ENCODE measurements at regions not wholly inside any gene's neighbourhood (a gene's known extent, or its start where the extent isn't known, plus 50 kb on each side); places are given as distances from the start of the nearest gene placed in this dataset.

DNA sequence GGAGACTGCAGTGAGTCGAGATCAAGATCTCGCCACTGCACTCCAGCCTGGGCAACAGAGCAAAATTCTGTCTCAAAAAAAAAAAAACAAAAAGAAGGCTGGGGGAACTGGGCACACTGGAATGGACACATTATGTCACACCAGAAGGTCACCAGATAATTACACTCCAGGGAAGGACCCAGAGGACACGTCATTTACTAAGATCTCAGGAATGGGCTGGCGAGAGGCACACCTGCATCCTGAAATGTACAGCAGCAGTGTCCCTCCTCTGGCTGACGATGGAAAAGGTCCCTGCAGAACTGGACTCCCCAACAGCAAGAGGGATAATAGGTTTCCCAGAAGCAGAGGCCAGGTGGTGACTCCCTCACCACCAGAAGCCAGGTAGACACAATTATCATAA is 243.5 kb downstream of the BCL11B start:
- Histone ChIP-seq H3K14ac (replicated peaks; ENCODE audit: low read depth, low read length) (no peak overlapping the region), H2BK15ac (ENCODE audit: low read depth, low read length) (no peak overlapping the region), H2BK120ac (ENCODE audit: low read depth, low read length) (no peak overlapping the region), H2BK20ac (ENCODE audit: low read depth, low read length) (no peak overlapping the region), H3K18ac (ENCODE audit: low read depth, low read length) (no peak overlapping the region), H3K4me2 (ENCODE audit: low read depth, low read length) (no peak overlapping the region), H4K20me1 (ENCODE audit: insufficient read depth, low read length) (no peaks in the 10 kb centered on the region), H3K56ac (ENCODE audit: extremely low read depth, insufficient read depth, low read length) (no peak overlapping the region), H3K9me3 (ENCODE audit: control insufficient read depth, insufficient read depth, low read length) (peaks cover 45% of the 10 kb centered on the region), H3K9ac (ENCODE audit: low read depth, low read length) (no peak overlapping the region), H4K5ac (ENCODE audit: low read depth, low read length) (no peak overlapping the region), H2BK5ac (ENCODE audit: low read depth, low read length, poor library complexity, severe bottlenecking) (no peak overlapping the region), H2AK5ac (ENCODE audit: low read depth, low read length) (no peak overlapping the region), H4K91ac (ENCODE audit: insufficient read depth, low read depth, low read length) (no peak overlapping the region), H3K4me3 (ENCODE audit: insufficient read depth, low read depth, low read length) (no peak overlapping the region), H2AK9ac (replicated peaks; ENCODE audit: low read depth, low read length, poor library complexity) (peak overlapping the region; percentile 65), H2AFZ (replicated peaks; ENCODE audit: low read length, poor library complexity) (no peak overlapping the region), H3K79me1 (ENCODE audit: low read depth in 1 of 2, low read length in 2 of 2) (no peaks in the 10 kb centered on the region), H3K27me3 (ENCODE audit: control insufficient read depth, insufficient read depth, low read length) (no peaks in the 10 kb centered on the region), H3K23ac (ENCODE audit: low read depth, low read length) (no peak overlapping the region), H3K27ac (ENCODE audit: insufficient read depth, low read length) (no peak overlapping the region), H3K9me1 (ENCODE audit: insufficient read depth, low read length) (no peaks in the 10 kb centered on the region), H3K36me3 (ENCODE audit: control insufficient read depth, insufficient read depth, low read length) (no peaks in the 10 kb centered on the region), H4K8ac (ENCODE audit: low read depth in 2 of 2, low read length in 2 of 2) (no peak overlapping the region), H3K4me1 (ENCODE audit: control insufficient read depth, insufficient read depth, low read length) (no peaks in the 10 kb centered on the region), H3K4ac (ENCODE audit: low read depth, low read length) (no peak overlapping the region)
- DNase-seq (no peak), ATAC-seq (ENCODE audit: low read depth) (no peak)
- in situ Hi-C loops (cut with MboI; ENCODE audit: low sequenced_read_pairs), result no loop called here
- TF ChIP-seq FOS (IDR thresholded peaks at IDR 0.05; ENCODE audit: low read depth, low read length) (no peak), MAFK (IDR thresholded peaks at IDR 0.05; ENCODE audit: low read depth, low read length) (no peak), NFE2L2 (IDR thresholded peaks at IDR 0.05; ENCODE audit: low read depth, low read length) (no peak), MAZ (IDR thresholded peaks at IDR 0.05; ENCODE audit: borderline replicate concordance, low read depth, low read length) (no peak), BHLHE40 (IDR thresholded peaks at IDR 0.05; ENCODE audit: low read depth, low read length) (no peak), MXI1 (IDR thresholded peaks at IDR 0.05; ENCODE audit: borderline replicate concordance, low read depth, low read length) (no peak), POLR2A (IDR thresholded peaks at IDR 0.05; ENCODE audit: low read depth, low read length) (no peak), ELK1 (IDR thresholded peaks at IDR 0.05; ENCODE audit: borderline replicate concordance, low read depth, low read length) (no peak), CHD1 (IDR thresholded peaks at IDR 0.05; ENCODE audit: low read depth, low read length) (no peak)
- TF ChIP-seq, protein P1, sequence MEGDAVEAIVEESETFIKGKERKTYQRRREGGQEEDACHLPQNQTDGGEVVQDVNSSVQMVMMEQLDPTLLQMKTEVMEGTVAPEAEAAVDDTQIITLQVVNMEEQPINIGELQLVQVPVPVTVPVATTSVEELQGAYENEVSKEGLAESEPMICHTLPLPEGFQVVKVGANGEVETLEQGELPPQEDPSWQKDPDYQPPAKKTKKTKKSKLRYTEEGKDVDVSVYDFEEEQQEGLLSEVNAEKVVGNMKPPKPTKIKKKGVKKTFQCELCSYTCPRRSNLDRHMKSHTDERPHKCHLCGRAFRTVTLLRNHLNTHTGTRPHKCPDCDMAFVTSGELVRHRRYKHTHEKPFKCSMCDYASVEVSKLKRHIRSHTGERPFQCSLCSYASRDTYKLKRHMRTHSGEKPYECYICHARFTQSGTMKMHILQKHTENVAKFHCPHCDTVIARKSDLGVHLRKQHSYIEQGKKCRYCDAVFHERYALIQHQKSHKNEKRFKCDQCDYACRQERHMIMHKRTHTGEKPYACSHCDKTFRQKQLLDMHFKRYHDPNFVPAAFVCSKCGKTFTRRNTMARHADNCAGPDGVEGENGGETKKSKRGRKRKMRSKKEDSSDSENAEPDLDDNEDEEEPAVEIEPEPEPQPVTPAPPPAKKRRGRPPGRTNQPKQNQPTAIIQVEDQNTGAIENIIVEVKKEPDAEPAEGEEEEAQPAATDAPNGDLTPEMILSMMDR (conservative IDR thresholded peaks at IDR 0.05; ENCODE audit: low read depth, low read length), result no peak
- no TSS peak for BruUV-seq (replicated peaks)
- dilution Hi-C loops (cut with HindIII; ENCODE audit: low sequenced_read_pairs, unreplicated experiment), result no loop called here
- ChIA-PET CTCF (no interaction called here), POLR2A (ENCODE audit: unreplicated experiment) (no interaction called here)
- intact Hi-C loops (cut with micrococcal nuclease), result no loop called here
- no CpG with 5 or more reads among the region's 5 CpGs for WGBS, 2 experiments (ENCODE audit: extremely low coverage in 2 of 2, insufficient read length in 1 of 2)

Measured in IMR-90 (cell line).